HCT116 (cell line): ENCODE measurements at regions not wholly inside any gene's neighbourhood (a gene's known extent, or its start where the extent isn't known, plus 50 kb on each side); places are given as distances from the start of the nearest gene placed in this dataset.

ENCODE experiments used
- ATAC-seq: fragments of 200-7000 bp; cut with Tn5 transposase; 2 replicates; pipeline ENCODE4 v1.9.1; 2020; ENCODE audit warnings: mild to moderate bottlenecking, moderate library complexity
- BruUV-seq: library from RNA; stranded (reverse); fragments of 400-500 nt; replicated peaks from 2 replicates; lab custom pipeline; 2021; lab: Mats Ljungman, UMichigan
- CTCF ChIA-PET: fragments of 300-600 bp; sonication (Branson Sonifier 250); formaldehyde crosslinking; loops from one replicate; lab custom pipeline; 2021; ENCODE audit warnings: antibody characterized with exemption; lab: Charles Lee
- POLR2A ChIA-PET: fragments of 300-600, 350-600 bp; sonication (Branson Sonifier 250); formaldehyde crosslinking; loops from one replicate; lab custom pipeline; 2021; ENCODE audit warnings: antibody characterized with exemption; lab: Charles Lee
- RAD21 ChIA-PET, 2 experiments: fragments of 300-600 bp; sonication (Branson Sonifier 250); formaldehyde crosslinking; loops; one replicate each; lab custom pipeline; 2023; ENCODE audit warnings: low total read pairs in 2 of 2; ENCODE audit not compliant: uncharacterized antibody in 2 of 2, unreplicated experiment in 2 of 2, low non-redundant PET in 1 of 2; lab: Charles Lee
- DNase-seq: peaks from one replicate; pipeline ENCODE4 v3.0.0-alpha.2; 2010; ENCODE audit warnings: low read depth, low spot score
- H2AFZ ChIP-seq: fragments of 200-600 bp; shearing (Covaris generic), sonication (generic); 2 replicates; pipeline ENCODE4 v1.6.1; 2017; ENCODE audit warnings: low read depth, mixed run types, mixed read lengths, antibody characterized with exemption, low read length; ENCODE audit not compliant: poor library complexity, severe bottlenecking
- H3K27ac ChIP-seq: 2 replicates; pipeline ENCODE4 v1.5.1; 2012; ENCODE audit warnings: low read depth, low read length
- H3K27me3 ChIP-seq: fragments of 200-600 bp; sonication (generic); 2 replicates; pipeline ENCODE4 v1.6.1; 2016; ENCODE audit warnings: mixed run types, low read length, mixed read lengths; ENCODE audit not compliant: insufficient read depth
- H3K36me3 ChIP-seq, 2 experiments: fragments of 200-500 bp in 1 of 2; fragments of 200-600 bp in 1 of 2; sonication (Bioruptor generic) in 1 of 2; sonication (generic) in 1 of 2; 2 replicates each; pipeline versions ENCODE4 v1.5.1 to v1.6.1; 2014 to 2016; ENCODE audit warnings: low read length in 2 of 2, inconsistent platforms in 1 of 2, mixed read lengths in 1 of 2, mixed run types in 1 of 2; ENCODE audit not compliant: insufficient read depth in 2 of 2, control insufficient read depth in 1 of 2
- H3K4me1 ChIP-seq, 2 experiments: fragments of 200-600 bp in 1 of 2; sonication (generic) in 1 of 2; 2 replicates each; pipeline versions ENCODE4 v1.5.1 to v1.6.1; 2012 to 2017; ENCODE audit warnings: low read length in 2 of 2, inconsistent platforms in 1 of 2, mild to moderate bottlenecking in 1 of 2, mixed read lengths in 1 of 2, mixed run types in 1 of 2, moderate library complexity in 1 of 2; ENCODE audit not compliant: insufficient read depth in 2 of 2, control insufficient read depth in 1 of 2
- H3K4me2 ChIP-seq: fragments of 200-600 bp; sonication (generic); 2 replicates; pipeline ENCODE4 v1.6.1; 2017; ENCODE audit warnings: mixed run types, low read length, mixed read lengths
- H3K4me3 ChIP-seq, 2 experiments: fragments of 200-600 bp in 1 of 2; sonication (generic) in 1 of 2; replicated peaks in 1 of 2; 2 replicates each; pipeline ENCODE4 v1.5.1; 2011 to 2016; ENCODE audit warnings: low read length in 2 of 2, control low read depth in 1 of 2, low read depth in 1 of 2, mild to moderate bottlenecking in 1 of 2, mixed read lengths in 1 of 2, mixed run types in 1 of 2
- H3K79me2 ChIP-seq: fragments of 200-600 bp; sonication (generic); 2 replicates; pipeline ENCODE4 v1.6.1; 2017; ENCODE audit warnings: mild to moderate bottlenecking, mixed run types, low read length, moderate library complexity, mixed read lengths; ENCODE audit not compliant: insufficient read depth
- H3K9ac ChIP-seq: fragments of 200-600 bp; sonication (generic); 2 replicates; pipeline ENCODE4 v1.6.1; 2016; ENCODE audit warnings: low read length, mixed read lengths
- H3K9me2 ChIP-seq: fragments of 200-600 bp; sonication (generic), shearing (Covaris generic); 2 replicates; pipeline ENCODE4 v1.6.1; 2017; ENCODE audit warnings: mixed run types, mild to moderate bottlenecking, moderate library complexity; ENCODE audit not compliant: insufficient read depth
- H3K9me3 ChIP-seq, 2 experiments: fragments of 200-500 bp in 1 of 2; fragments of 200-600 bp in 1 of 2; sonication (Bioruptor generic) in 1 of 2; sonication (generic) in 1 of 2; 2 replicates each; pipeline ENCODE4 v1.6.1; 2014 to 2017; ENCODE audit warnings: low read length in 2 of 2, mixed read lengths in 2 of 2, inconsistent platforms in 1 of 2, low read depth in 1 of 2, mild to moderate bottlenecking in 1 of 2, mixed run types in 1 of 2, moderate library complexity in 1 of 2; ENCODE audit not compliant: control insufficient read depth in 1 of 2, insufficient read depth in 1 of 2
- H4K20me1 ChIP-seq: fragments of 200-600 bp; sonication (generic), shearing (Covaris generic); 2 replicates; pipeline ENCODE4 v1.6.1; 2017; ENCODE audit warnings: mixed run types, mild to moderate bottlenecking, moderate library complexity; ENCODE audit not compliant: insufficient read depth
- CBX3 ChIP-seq: IDR thresholded peaks from 2 replicates; pipeline ENCODE4 v1.6.1; 2012; ENCODE audit warnings: low read depth
- CEBPB ChIP-seq: IDR thresholded peaks from 2 replicates; pipeline ENCODE4 v1.6.1; 2012; ENCODE audit warnings: low read depth
- EGR1 ChIP-seq: IDR thresholded peaks from 2 replicates; pipeline ENCODE4 v1.6.1; 2012; ENCODE audit warnings: low read depth
- ELF1 ChIP-seq: IDR thresholded peaks from 2 replicates; pipeline ENCODE4 v1.6.1; 2012; ENCODE audit warnings: low read depth, borderline replicate concordance
- EZH2 ChIP-seq: fragments of 200-600 bp; sonication (generic); IDR thresholded peaks from 2 replicates; pipeline ENCODE4 v1.6.1; 2017; ENCODE audit warnings: antibody characterized with exemption, mixed run types
- EZH2phosphoT487 ChIP-seq: fragments of 200-600 bp; IDR thresholded peaks from 2 replicates; pipeline ENCODE4 v1.6.1; 2018; ENCODE audit warnings: antibody characterized with exemption, borderline replicate concordance
- JUND ChIP-seq: IDR thresholded peaks from 2 replicates; pipeline ENCODE4 v1.6.1; 2012
- MAX ChIP-seq: IDR thresholded peaks from 2 replicates; pipeline ENCODE4 v1.6.1; 2012
- POLR2A ChIP-seq: IDR thresholded peaks from 2 replicates; pipeline ENCODE4 v1.7.0; 2011; ENCODE audit warnings: borderline replicate concordance; ENCODE audit not compliant: insufficient read depth, insufficient read length; ENCODE audit errors: extremely low read depth
- POLR2AphosphoS5 ChIP-seq: IDR thresholded peaks from 2 replicates; pipeline ENCODE4 v1.6.1; 2011; ENCODE audit warnings: mild to moderate bottlenecking, low read depth, low read length, moderate library complexity
- RAD21 ChIP-seq: IDR thresholded peaks from 2 replicates; pipeline ENCODE4 v1.6.1; 2012; ENCODE audit warnings: low read depth, mild to moderate bottlenecking
- SRF ChIP-seq: IDR thresholded peaks from 2 replicates; pipeline ENCODE4 v1.6.1; 2012; ENCODE audit warnings: low read depth
- TCF7L2 ChIP-seq: IDR thresholded peaks from 2 replicates; pipeline ENCODE4 v1.7.0; 2011; ENCODE audit warnings: borderline replicate concordance, inconsistent platforms; ENCODE audit not compliant: insufficient read depth, insufficient read length; ENCODE audit errors: extremely low read depth
- YY1 ChIP-seq: IDR thresholded peaks from 2 replicates; pipeline ENCODE4 v1.6.1; 2011; ENCODE audit warnings: low read length, low read depth, moderate library complexity, mild to moderate bottlenecking; ENCODE audit not compliant: insufficient replicate concordance; ENCODE audit errors: extremely low read depth
- ZFX ChIP-seq: fragments of 450-650 bp; IDR thresholded peaks from 2 replicates; pipeline ENCODE4 v1.6.1; 2017
- intact Hi-C: fragments of 100-400 bp; cut with micrococcal nuclease; formaldehyde crosslinking; loops from 2 replicates; pipeline ENCODE4 v1.10.0; 2022
- TF ChIP-seq, protein P1 (sequence below), 3 experiments: fragments of 200-600 bp in 1 of 3; sonication (generic) in 1 of 3; IDR thresholded peaks in 2 of 3; conservative IDR thresholded peaks in 1 of 3; 2 replicates each; pipeline ENCODE4 v1.5.1; 2012 to 2017; ENCODE audit warnings: low read depth in 2 of 3, low read length in 2 of 3, antibody characterized with exemption in 1 of 3, borderline replicate concordance in 1 of 3, control low read depth in 1 of 3, mild to moderate bottlenecking in 1 of 3, mixed read lengths in 1 of 3, mixed run types in 1 of 3, moderate library complexity in 1 of 3; ENCODE audit not compliant: insufficient read depth in 1 of 3
- TF ChIP-seq, protein P2 (sequence below): IDR thresholded peaks from 2 replicates; pipeline ENCODE4 v1.6.1; 2012; ENCODE audit warnings: low read depth

DNA sequence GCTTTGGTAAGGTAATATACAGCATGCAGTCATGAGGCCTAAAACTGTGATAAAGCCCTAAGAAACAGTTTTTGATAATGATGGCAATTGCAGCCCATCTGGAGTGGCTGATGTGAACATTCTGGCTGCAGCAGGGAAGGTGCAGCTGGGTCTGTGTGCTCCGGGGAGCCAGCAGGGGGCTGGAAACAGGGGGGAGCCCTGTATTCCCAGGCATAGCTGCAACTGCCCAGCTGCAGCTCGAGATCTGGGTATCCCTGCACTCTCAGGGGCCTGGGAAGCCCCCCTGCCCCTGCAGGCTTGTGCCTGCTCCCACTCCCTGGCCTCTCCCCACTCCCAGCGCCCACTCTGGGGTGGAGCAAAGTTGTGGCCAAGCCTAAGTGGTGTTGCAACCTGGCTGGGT lies 95.6 kb downstream of the RRAGB start:
- RAD21 ChIA-PET = no interaction called here
- Histone ChIP-seq H3K36me3 (no peaks in the 10 kb centered on the region), H3K79me2 (no peaks in the 10 kb centered on the region), H4K20me1 (no peaks in the 10 kb centered on the region), H3K9ac (no peak overlapping the region), H3K9me2 (no peaks in the 10 kb centered on the region), H3K27me3 (no peaks in the 10 kb centered on the region), H3K27ac (no peak overlapping the region), H3K9me3 (no peaks in the 10 kb centered on the region), H3K4me2 (no peak overlapping the region), H3K4me1 (no peaks in the 10 kb centered on the region), H2AFZ (no peak overlapping the region), H3K4me3 (no peak overlapping the region)
- ATAC-seq = no peak
- intact Hi-C loops = no loop called here
- DNase-seq = no peak
- CTCF ChIA-PET = no interaction called here
- POLR2A ChIA-PET = no interaction called here
- TF ChIP-seq POLR2AphosphoS5 (no peak), ZFX (no peak), MAX (no peak), RAD21 (no peak), TCF7L2 (no peak), POLR2A (no peak), EZH2 (no peak), CBX3 (no peak), EZH2phosphoT487 (no peak), SRF (no peak), CEBPB (no peak), YY1 (no peak), ELF1 (no peak)
- BruUV-seq = no TSS peak

DNA sequence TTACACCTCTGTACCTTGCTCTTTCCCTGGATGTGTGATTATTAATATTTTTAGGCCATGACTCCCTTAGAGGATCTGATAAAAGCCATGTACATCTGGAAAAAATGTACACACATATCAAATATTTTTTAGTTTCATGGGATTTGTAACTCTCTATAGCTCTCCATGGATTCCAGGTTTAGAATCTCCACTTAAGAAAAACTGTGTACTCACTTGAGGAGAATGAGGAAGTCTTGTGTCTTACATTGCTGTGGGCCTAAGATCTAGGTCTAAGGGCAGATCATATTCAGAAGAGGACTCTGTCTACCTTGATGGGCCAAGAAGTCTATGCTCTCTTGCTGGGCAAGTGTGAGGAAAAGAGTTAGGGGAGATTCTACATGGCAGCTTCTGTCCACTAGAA lies 98.0 kb downstream of the RRAGB start:
- H3K27ac ChIP-seq = no peak overlapping the region
- no TSS peak for BruUV-seq
- no peaks in the 10 kb centered on the region for H3K9me2 ChIP-seq

More for the DNA sequence above, 98.0 kb downstream of the RRAGB start:
- ChIA-PET RAD21 (no interaction called here), CTCF (no interaction called here), POLR2A (no interaction called here)
- H4K20me1 ChIP-seq = no peaks in the 10 kb centered on the region
- H3K9ac ChIP-seq = no peak overlapping the region
- H3K4me3 ChIP-seq = no peak overlapping the region
- no peak for ATAC-seq
- no peak overlapping the region for H3K4me2 ChIP-seq
- H3K27me3 ChIP-seq = no peaks in the 10 kb centered on the region
- no peaks in the 10 kb centered on the region for H3K36me3 ChIP-seq
- no peak overlapping the region for H2AFZ ChIP-seq
- no peak for DNase-seq
- no peaks in the 10 kb centered on the region for H3K79me2 ChIP-seq
- H3K4me1 ChIP-seq = no peaks in the 10 kb centered on the region
- no peak for TF ChIP-seq EGR1
- TF ChIP-seq CBX3 = no peak
- no peak for TF ChIP-seq TCF7L2
- TF ChIP-seq, protein P1, sequence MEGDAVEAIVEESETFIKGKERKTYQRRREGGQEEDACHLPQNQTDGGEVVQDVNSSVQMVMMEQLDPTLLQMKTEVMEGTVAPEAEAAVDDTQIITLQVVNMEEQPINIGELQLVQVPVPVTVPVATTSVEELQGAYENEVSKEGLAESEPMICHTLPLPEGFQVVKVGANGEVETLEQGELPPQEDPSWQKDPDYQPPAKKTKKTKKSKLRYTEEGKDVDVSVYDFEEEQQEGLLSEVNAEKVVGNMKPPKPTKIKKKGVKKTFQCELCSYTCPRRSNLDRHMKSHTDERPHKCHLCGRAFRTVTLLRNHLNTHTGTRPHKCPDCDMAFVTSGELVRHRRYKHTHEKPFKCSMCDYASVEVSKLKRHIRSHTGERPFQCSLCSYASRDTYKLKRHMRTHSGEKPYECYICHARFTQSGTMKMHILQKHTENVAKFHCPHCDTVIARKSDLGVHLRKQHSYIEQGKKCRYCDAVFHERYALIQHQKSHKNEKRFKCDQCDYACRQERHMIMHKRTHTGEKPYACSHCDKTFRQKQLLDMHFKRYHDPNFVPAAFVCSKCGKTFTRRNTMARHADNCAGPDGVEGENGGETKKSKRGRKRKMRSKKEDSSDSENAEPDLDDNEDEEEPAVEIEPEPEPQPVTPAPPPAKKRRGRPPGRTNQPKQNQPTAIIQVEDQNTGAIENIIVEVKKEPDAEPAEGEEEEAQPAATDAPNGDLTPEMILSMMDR (IDR thresholded peaks at IDR 0.05 in 2 of 3, conservative IDR thresholded peaks at IDR 0.05 in 1 of 3; ENCODE audit: borderline replicate concordance in 1 of 3, insufficient read depth in 1 of 3, low read depth in 2 of 3, low read length in 2 of 3) = no peak
- TF ChIP-seq ELF1 = no peak
- TF ChIP-seq, protein P2, sequence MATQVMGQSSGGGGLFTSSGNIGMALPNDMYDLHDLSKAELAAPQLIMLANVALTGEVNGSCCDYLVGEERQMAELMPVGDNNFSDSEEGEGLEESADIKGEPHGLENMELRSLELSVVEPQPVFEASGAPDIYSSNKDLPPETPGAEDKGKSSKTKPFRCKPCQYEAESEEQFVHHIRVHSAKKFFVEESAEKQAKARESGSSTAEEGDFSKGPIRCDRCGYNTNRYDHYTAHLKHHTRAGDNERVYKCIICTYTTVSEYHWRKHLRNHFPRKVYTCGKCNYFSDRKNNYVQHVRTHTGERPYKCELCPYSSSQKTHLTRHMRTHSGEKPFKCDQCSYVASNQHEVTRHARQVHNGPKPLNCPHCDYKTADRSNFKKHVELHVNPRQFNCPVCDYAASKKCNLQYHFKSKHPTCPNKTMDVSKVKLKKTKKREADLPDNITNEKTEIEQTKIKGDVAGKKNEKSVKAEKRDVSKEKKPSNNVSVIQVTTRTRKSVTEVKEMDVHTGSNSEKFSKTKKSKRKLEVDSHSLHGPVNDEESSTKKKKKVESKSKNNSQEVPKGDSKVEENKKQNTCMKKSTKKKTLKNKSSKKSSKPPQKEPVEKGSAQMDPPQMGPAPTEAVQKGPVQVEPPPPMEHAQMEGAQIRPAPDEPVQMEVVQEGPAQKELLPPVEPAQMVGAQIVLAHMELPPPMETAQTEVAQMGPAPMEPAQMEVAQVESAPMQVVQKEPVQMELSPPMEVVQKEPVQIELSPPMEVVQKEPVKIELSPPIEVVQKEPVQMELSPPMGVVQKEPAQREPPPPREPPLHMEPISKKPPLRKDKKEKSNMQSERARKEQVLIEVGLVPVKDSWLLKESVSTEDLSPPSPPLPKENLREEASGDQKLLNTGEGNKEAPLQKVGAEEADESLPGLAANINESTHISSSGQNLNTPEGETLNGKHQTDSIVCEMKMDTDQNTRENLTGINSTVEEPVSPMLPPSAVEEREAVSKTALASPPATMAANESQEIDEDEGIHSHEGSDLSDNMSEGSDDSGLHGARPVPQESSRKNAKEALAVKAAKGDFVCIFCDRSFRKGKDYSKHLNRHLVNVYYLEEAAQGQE = no peak
- TF ChIP-seq SRF = no peak
- TF ChIP-seq JUND = no peak
- TF ChIP-seq EZH2 = no peak
- no peak for TF ChIP-seq ZFX
- TF ChIP-seq CEBPB = no peak
- TF ChIP-seq MAX = no peak
- H3K9me3 ChIP-seq = no peaks in the 10 kb centered on the region
- intact Hi-C loops = no loop called here
